B cell (primary cell): ENCODE measurements at regions not wholly inside any gene's neighbourhood (a gene's known extent, or its start where the extent isn't known, plus 50 kb on each side); places are given as distances from the start of the nearest gene placed in this dataset.

Experiments
- ATAC-seq: fragments of 200-7000 bp; cut with Tn5 transposase; one replicate; pipeline ENCODE4 v1.10.0; 2021; ENCODE audit warnings: low read depth, mild to moderate bottlenecking, moderate number of reproducible peaks, moderate library complexity
- CTCF ChIA-PET: fragments of 350-600 bp; sonication (Branson Sonifier 250); formaldehyde crosslinking; loops from one replicate; lab custom pipeline; 2021; ENCODE audit warnings: antibody characterized with exemption, inconsistent platforms; lab: Charles Lee
- POLR2A ChIA-PET: fragments of 350-600 bp; sonication (Branson Sonifier 250); formaldehyde crosslinking; loops from one replicate; lab custom pipeline; 2021; ENCODE audit warnings: antibody characterized with exemption; lab: Charles Lee
- DNase-seq: peaks from one replicate; pipeline ENCODE4 v3.0.0; 2013
- H2AFZ ChIP-seq: 2 replicates; pipeline ENCODE4 v1.6.1; 2012; ENCODE audit warnings: mild to moderate bottlenecking, low read depth, low read length; ENCODE audit not compliant: insufficient read depth, poor library complexity, severe bottlenecking
- H3K27ac ChIP-seq, 2 donors: 1 replicate in 1 of 2; 2 replicates in 1 of 2; pipeline ENCODE4 v1.5.1; 2012 to 2013; ENCODE audit warnings: low read length in 2 of 2, mild to moderate bottlenecking in 2 of 2, moderate library complexity in 1 of 2
- H3K27me3 ChIP-seq, 4 experiments: fragments of 200-600 bp in 1 of 4; sonication (generic) in 1 of 4; replicated peaks in 1 of 4; 1 replicate in 2 of 4; 2 replicates in 2 of 4; pipeline versions ENCODE4 v1.6.1 to v1.7.0; 2013 to 2016; ENCODE audit warnings: low read length in 3 of 4, mild to moderate bottlenecking in 2 of 4, mixed read lengths in 1 of 4, moderate library complexity in 1 of 4; ENCODE audit not compliant: insufficient read depth in 4 of 4, control insufficient read depth in 3 of 4; ENCODE audit errors: control extremely low read depth in 1 of 4
- H3K36me3 ChIP-seq, 2 experiments: replicated peaks in 1 of 2; 1 replicate in 1 of 2; 2 replicates in 1 of 2; pipeline versions ENCODE4 v1.6.1 to v1.7.1; 2013; ENCODE audit warnings: low read length in 1 of 2; ENCODE audit not compliant: insufficient read depth in 2 of 2, control insufficient read depth in 1 of 2; ENCODE audit errors: control extremely low read depth in 1 of 2, extremely low read depth in 1 of 2
- H3K4me1 ChIP-seq, 2 donors: fragments of 200-600 bp in 1 of 2; sonication (generic) in 1 of 2; 1 replicate in 1 of 2; 2 replicates in 1 of 2; pipeline versions ENCODE4 v1.5.1 to v1.6.1; 2013 to 2017; ENCODE audit warnings: low read length in 2 of 2; ENCODE audit not compliant: control insufficient read depth in 2 of 2, insufficient read depth in 2 of 2
- H3K4me2 ChIP-seq: replicated peaks from 2 replicates; pipeline ENCODE3; 2012; ENCODE audit warnings: mild to moderate bottlenecking, low read depth, low read length; ENCODE audit not compliant: poor library complexity, severe bottlenecking
- H3K4me3 ChIP-seq, 5 experiments: fragments of 200-600 bp in 1 of 5; sonication (generic) in 1 of 5; 1 replicate in 3 of 5; 2 replicates in 2 of 5; pipeline versions ENCODE4 v1.5.1 to v1.7.0; 2011 to 2016; ENCODE audit warnings: low read length in 4 of 5, mild to moderate bottlenecking in 4 of 5, low read depth in 2 of 5, control low read depth in 1 of 5, moderate library complexity in 1 of 5; ENCODE audit not compliant: insufficient read depth in 1 of 5; ENCODE audit errors: control extremely low read depth in 1 of 5, extremely low read depth in 1 of 5
- H3K79me2 ChIP-seq: fragments of 200-600 bp; sonication (generic); one replicate; pipeline ENCODE4 v1.6.0; 2016; ENCODE audit warnings: low read length; ENCODE audit not compliant: control insufficient read depth, insufficient read depth
- H3K9ac ChIP-seq: fragments of 200-600 bp; sonication (generic); 2 replicates; pipeline ENCODE4 v1.6.1; 2017; ENCODE audit warnings: mild to moderate bottlenecking, low read length, moderate library complexity
- H3K9me3 ChIP-seq, 3 donors: one replicate each; pipeline versions ENCODE4 v1.6.1 to v1.7.1; 2013; ENCODE audit warnings: low read length in 2 of 3; ENCODE audit not compliant: control insufficient read depth in 2 of 3, insufficient read depth in 1 of 3; ENCODE audit errors: control extremely low read depth in 1 of 3
- H4K20me1 ChIP-seq: 2 replicates; pipeline ENCODE4 v1.6.0; 2012; ENCODE audit warnings: mild to moderate bottlenecking, low read length; ENCODE audit not compliant: insufficient read depth, control insufficient read depth, poor library complexity, severe bottlenecking
- H3K27ac Mint-ChIP-seq: one replicate; pipeline ENCODE4 v1.8.0; 2021; ENCODE audit warnings: mixed read lengths
- H3K27me3 Mint-ChIP-seq: one replicate; pipeline ENCODE4 v1.8.0; 2021; ENCODE audit warnings: mixed read lengths
- H3K4me1 Mint-ChIP-seq: one replicate; pipeline ENCODE4 v1.8.0; 2021; ENCODE audit warnings: mixed read lengths
- H3K4me3 Mint-ChIP-seq: one replicate; pipeline ENCODE4 v1.8.0; 2021; ENCODE audit warnings: mixed read lengths
- H3K9me3 Mint-ChIP-seq: one replicate; pipeline ENCODE4 v1.8.0; 2022; ENCODE audit warnings: mixed read lengths; ENCODE audit not compliant: insufficient read depth
- EZH2 ChIP-seq: IDR thresholded peaks from 2 replicates; pipeline ENCODE4 v1.6.1; 2012; ENCODE audit warnings: borderline replicate concordance, low read depth, mild to moderate bottlenecking, moderate library complexity, low read length; ENCODE audit not compliant: insufficient read depth, poor library complexity, severe bottlenecking
- WGBS: methylation state at CpG from one replicate; pipeline ENCODE4 v1.1.5; 2013; ENCODE audit warnings: missing lambda C conversion rate; ENCODE audit not compliant: insufficient coverage; 5-methylcytosine and 5-hydroxymethylcytosine counted together
- intact Hi-C: fragments of 100-400 bp; cut with micrococcal nuclease; formaldehyde crosslinking; loops from one replicate; pipeline ENCODE4 v1.10.0; 2022
- TF ChIP-seq, protein P1 (sequence below): fragments of 200-600 bp; IDR thresholded peaks from one replicate; pipeline ENCODE4 v1.8.0; 2022; ENCODE audit warnings: antibody characterized with exemption, mild to moderate bottlenecking

DNA sequence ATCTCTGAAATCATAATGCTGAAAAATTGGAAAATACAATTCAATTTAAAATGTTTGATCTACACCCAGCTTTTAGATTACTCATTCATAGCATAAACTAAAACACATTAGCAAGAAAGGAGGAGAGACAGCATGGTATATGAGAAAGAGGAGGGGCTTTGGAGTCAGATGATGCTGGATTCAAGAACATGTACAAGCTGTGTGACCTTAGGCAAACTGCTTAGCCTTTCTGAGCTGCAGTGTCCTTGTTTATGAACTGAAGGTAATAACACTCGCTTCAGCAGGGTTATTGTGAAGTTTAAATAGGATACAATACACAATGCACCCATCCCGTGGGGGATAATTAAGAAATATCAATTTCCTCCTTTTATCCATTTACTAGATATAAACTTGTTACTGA, 79.2 kb downstream of the MAP1LC3B2 start:
- H3K79me2 ChIP-seq: no peaks in the 10 kb centered on the region
- H3K9me3 ChIP-seq: no peaks in the 10 kb centered on the region
- ChIA-PET POLR2A (no interaction called here), CTCF (no interaction called here)
- no peak overlapping the region for H3K9ac ChIP-seq
- H3K4me3 ChIP-seq: no peak overlapping the region
- intact Hi-C loops: no loop called here
- Mint-ChIP-seq H3K9me3 (peaks cover 1% of the 10 kb centered on the region), H3K4me3 (no peak overlapping the region), H3K27me3 (peaks cover 8% of the 10 kb centered on the region), H3K27ac (no peak overlapping the region), H3K4me1 (peaks cover 13% of the 10 kb centered on the region)
- no peak for ATAC-seq
- no peaks in the 10 kb centered on the region for H3K36me3 ChIP-seq
- H3K4me2 ChIP-seq: no peak overlapping the region
- DNase-seq: no peak
- no CpG with 5 or more reads among the region's 2 CpGs for WGBS
- H3K4me1 ChIP-seq: peaks cover 10% of the 10 kb centered on the region in 2 donors
- H2AFZ ChIP-seq: no peak overlapping the region
- H3K27ac ChIP-seq: no peak overlapping the region
- TF ChIP-seq, protein P1, sequence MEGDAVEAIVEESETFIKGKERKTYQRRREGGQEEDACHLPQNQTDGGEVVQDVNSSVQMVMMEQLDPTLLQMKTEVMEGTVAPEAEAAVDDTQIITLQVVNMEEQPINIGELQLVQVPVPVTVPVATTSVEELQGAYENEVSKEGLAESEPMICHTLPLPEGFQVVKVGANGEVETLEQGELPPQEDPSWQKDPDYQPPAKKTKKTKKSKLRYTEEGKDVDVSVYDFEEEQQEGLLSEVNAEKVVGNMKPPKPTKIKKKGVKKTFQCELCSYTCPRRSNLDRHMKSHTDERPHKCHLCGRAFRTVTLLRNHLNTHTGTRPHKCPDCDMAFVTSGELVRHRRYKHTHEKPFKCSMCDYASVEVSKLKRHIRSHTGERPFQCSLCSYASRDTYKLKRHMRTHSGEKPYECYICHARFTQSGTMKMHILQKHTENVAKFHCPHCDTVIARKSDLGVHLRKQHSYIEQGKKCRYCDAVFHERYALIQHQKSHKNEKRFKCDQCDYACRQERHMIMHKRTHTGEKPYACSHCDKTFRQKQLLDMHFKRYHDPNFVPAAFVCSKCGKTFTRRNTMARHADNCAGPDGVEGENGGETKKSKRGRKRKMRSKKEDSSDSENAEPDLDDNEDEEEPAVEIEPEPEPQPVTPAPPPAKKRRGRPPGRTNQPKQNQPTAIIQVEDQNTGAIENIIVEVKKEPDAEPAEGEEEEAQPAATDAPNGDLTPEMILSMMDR: no peak
- no peak for TF ChIP-seq EZH2
- H4K20me1 ChIP-seq: no peaks in the 10 kb centered on the region
- H3K27me3 ChIP-seq: peaks cover 0 to 2% (median 0%) of the 10 kb centered on the region in 4 experiments

DNA sequence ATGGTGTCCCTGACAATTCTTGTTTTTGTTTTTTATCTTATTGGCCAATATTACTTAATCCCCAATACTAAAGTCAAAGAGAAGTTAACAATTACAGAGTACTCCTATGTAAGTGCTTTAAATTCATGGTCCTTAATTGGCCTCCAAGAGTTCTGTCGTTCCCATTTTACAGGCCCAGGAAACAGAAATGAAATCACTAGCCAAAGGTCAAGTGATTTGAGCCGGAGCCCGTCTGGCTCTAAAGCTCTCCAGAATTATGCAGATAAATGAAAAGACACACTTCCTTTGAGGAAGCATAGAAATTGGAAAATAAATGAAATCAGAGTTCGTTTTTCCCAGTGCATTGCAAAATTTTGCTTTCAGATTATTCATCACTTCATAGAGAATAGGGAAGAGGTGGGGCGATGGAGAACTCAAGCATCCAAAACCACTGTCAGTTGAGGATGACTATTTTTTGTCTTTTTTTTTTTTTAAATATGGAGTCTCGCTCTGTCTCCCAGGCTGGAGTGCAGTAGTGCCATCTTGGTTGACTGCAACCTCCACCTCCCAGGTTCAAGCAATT, 78.5 kb downstream of the MAP1LC3B2 start:
- Histone ChIP-seq H3K27ac (no peak overlapping the region), H4K20me1 (no peaks in the 10 kb centered on the region), H3K4me2 (no peak overlapping the region), H3K9ac (no peak overlapping the region), H3K9me3 (no peaks in the 10 kb centered on the region), H2AFZ (no peak overlapping the region), H3K79me2 (no peaks in the 10 kb centered on the region), H3K4me1 (peaks cover 10% of the 10 kb centered on the region in 2 donors), H3K4me3 (no peak overlapping the region), H3K36me3 (no peaks in the 10 kb centered on the region), H3K27me3 (peaks cover 0 to 5% (median 1%) of the 10 kb centered on the region in 4 experiments)
- 100% methylated on average over 1 of the region's 6 CpGs for WGBS
- Mint-ChIP-seq H3K27ac (no peak overlapping the region), H3K4me1 (peaks cover 13% of the 10 kb centered on the region), H3K4me3 (no peak overlapping the region), H3K9me3 (no peaks in the 10 kb centered on the region), H3K27me3 (peaks cover 16% of the 10 kb centered on the region)
- TF ChIP-seq EZH2: no peak
- TF ChIP-seq, protein P1: no peak
- intact Hi-C loops: no loop called here
- no peak for ATAC-seq
- ChIA-PET POLR2A (no interaction called here), CTCF (no interaction called here)
- no peak for DNase-seq
